GM23338 (cell line): ENCODE measurements at regions not wholly inside any gene's neighbourhood (a gene's known extent, or its start where the extent isn't known, plus 50 kb on each side); places are given as distances from the start of the nearest gene placed in this dataset.

ENCODE experiments used
- CTCF ChIP-seq, 2 experiments: fragments of 200-600 bp in 1 of 2; sonication (generic) in 1 of 2; conservative IDR thresholded peaks; 2 replicates each; pipeline versions ENCODE4 v1.5.1 to v1.6.1; 2016 to 2017; ENCODE audit warnings: antibody characterized with exemption in 2 of 2, low read depth in 2 of 2, mild to moderate bottlenecking in 2 of 2, moderate library complexity in 1 of 2
- ETS1 ChIP-seq: IDR thresholded peaks from 2 replicates; pipeline ENCODE4 v1.6.1; 2016; ENCODE audit warnings: antibody characterized with exemption
- EZH2 ChIP-seq: fragments of 200-600 bp; sonication (generic); IDR thresholded peaks from one replicate; pipeline ENCODE4 v1.8.0; 2017; ENCODE audit warnings: antibody characterized with exemption, mild to moderate bottlenecking, low read depth; ENCODE audit not compliant: unreplicated experiment
- EZH2phosphoT487 ChIP-seq: fragments of 200-600 bp; sonication (generic); IDR thresholded peaks from one replicate; pipeline ENCODE4 v1.8.1; 2018; ENCODE audit warnings: antibody characterized with exemption; ENCODE audit not compliant: unreplicated experiment
- JUNB ChIP-seq: IDR thresholded peaks from one replicate; pipeline ENCODE4 v1.6.1; 2016; ENCODE audit warnings: antibody characterized with exemption; ENCODE audit not compliant: unreplicated experiment
- NANOG ChIP-seq: IDR thresholded peaks from 2 replicates; pipeline ENCODE4 v1.6.1; 2016; ENCODE audit warnings: antibody characterized with exemption, borderline replicate concordance
- POLR2AphosphoS5 ChIP-seq: IDR thresholded peaks from 2 replicates; pipeline ENCODE4 v1.6.1; 2016; ENCODE audit warnings: antibody characterized with exemption, low read depth
- REST ChIP-seq: IDR thresholded peaks from one replicate; pipeline ENCODE4 v1.6.1; 2018; ENCODE audit warnings: antibody characterized with exemption; ENCODE audit not compliant: unreplicated experiment
- STAT1 ChIP-seq: IDR thresholded peaks from one replicate; pipeline ENCODE4 v1.6.1; 2016; ENCODE audit warnings: antibody characterized with exemption; ENCODE audit not compliant: unreplicated experiment

- no peak for TF ChIP-seq CTCF (conservative IDR thresholded peaks at IDR 0.05; ENCODE audit: low read depth in 2 of 2)
- TF ChIP-seq EZH2, result no peak
- no peak for TF ChIP-seq REST
- no peak for TF ChIP-seq EZH2phosphoT487
- no peak for TF ChIP-seq POLR2AphosphoS5
- no peak for TF ChIP-seq JUNB
- no peak for TF ChIP-seq STAT1
- peak; percentile 88 for TF ChIP-seq NANOG
- no peak for TF ChIP-seq ETS1
These were observed 647.8 kb upstream of the ACO1 start for GRCh38 chr9:31736581-31737179.
